H4 (cell line): ENCODE measurements at regions not wholly inside any gene's neighbourhood (a gene's known extent, or its start where the extent isn't known, plus 50 kb on each side); places are given as distances from the start of the nearest gene placed in this dataset.

Source experiments
- DNase-seq: peaks from one replicate; pipeline ENCODE4 v3.0.0-alpha.2; 2015; ENCODE audit warnings: low spot score

GRCh38 chr9:109549386-109549785 lies 51.3 kb upstream of the PTPN3 start:
- DNase-seq, result no peak

GRCh38 chr9:109551651-109552050 lies 53.5 kb upstream of the PTPN3 start:
- no peak for DNase-seq

DNA sequence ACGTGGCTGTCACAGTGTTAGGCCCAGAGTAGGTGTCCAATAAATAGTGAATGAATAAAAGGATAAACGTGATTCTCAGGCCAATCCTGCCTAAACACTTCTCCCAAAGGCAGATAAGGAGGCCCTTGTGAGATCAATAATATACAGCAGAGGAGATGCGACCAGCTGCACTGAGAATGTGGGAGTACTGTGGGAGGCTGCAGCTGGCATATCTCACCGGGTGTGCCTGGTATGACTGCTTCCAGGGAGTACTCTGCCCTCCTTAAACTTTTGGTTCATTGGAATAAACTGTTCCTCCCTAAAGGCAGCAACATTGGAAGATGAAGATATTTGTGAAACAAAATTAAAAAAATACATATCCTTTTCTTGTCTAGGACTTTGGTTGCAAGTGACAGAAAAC lies 57.1 kb upstream of the PTPN3 start:
- DNase-seq, result no peak

DNA sequence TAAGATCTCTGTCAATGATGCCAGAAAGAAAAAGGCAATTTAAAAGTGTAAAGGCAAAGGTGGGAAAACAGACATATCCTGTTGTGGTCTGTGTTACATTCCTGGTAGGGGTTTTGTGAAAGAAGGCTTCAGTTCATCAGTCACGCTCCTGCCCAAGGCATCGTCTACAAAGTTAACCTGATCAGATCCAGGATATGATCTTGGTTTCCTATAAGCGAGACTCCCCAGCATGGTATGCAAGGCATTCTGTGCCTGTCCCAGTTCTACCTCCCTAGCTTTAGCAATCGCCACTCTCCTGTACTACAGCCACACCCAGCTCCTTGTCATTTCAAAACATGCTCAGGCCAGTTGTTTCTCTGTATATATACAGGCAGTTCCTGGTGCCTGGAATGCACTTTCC lies 58.0 kb upstream of the PTPN3 start:
- DNase-seq, result peak; percentile 19

GRCh38 chr9:109556786-109557185 lies 58.7 kb upstream of the PTPN3 start:
- no peak for DNase-seq

DNA sequence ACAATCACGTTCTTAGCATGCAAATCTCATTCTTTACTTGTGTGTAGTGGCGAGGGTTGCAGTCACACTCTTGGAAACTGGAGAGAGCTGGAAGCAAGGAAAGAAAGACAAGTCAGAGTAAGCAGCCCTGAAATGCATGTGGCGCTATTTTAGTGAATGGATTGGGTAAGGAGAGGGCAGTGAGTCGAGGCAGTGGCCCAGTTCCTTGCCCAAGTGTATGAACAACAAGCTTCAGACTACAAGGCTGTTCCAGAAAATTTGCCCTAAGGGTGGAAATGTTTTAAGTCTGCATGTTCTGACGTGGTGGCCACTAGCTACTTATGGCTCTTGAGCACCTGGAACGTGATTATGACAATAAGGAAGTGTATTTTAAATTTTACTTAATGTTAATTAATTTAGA lies 59.4 kb upstream of the PTPN3 start:
- DNase-seq, result no peak

GRCh38 chr9:109558718-109559151 lies 60.6 kb upstream of the PTPN3 start:
- no peak for DNase-seq

- DNase-seq, result no peak
These were observed 62.5 kb upstream of the PTPN3 start for GRCh38 chr9:109560470-109561132.

DNA sequence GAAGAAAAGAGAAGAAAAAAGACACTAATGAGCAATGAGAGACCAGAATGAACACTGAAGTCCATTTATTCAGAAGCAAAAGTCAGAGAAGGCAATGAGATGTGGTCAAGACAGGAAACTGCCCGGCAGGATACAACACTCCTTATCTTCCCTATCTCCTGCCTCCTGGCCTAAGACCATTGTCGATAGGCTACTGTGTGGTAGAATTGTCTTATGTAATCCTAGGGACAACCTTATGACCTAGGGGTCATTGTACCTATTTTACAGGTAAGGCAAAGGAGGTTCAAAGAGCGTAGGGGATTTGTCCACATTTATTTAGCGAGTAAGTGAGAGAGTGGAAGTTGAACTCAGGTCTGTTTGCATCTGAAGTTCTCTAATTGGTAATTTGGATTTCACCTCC lies 63.0 kb upstream of the PTPN3 start:
- no peak for DNase-seq

GRCh38 chr9:109568089-109568488 lies 70.0 kb upstream of the PTPN3 start:
- DNase-seq, result no peak

DNA sequence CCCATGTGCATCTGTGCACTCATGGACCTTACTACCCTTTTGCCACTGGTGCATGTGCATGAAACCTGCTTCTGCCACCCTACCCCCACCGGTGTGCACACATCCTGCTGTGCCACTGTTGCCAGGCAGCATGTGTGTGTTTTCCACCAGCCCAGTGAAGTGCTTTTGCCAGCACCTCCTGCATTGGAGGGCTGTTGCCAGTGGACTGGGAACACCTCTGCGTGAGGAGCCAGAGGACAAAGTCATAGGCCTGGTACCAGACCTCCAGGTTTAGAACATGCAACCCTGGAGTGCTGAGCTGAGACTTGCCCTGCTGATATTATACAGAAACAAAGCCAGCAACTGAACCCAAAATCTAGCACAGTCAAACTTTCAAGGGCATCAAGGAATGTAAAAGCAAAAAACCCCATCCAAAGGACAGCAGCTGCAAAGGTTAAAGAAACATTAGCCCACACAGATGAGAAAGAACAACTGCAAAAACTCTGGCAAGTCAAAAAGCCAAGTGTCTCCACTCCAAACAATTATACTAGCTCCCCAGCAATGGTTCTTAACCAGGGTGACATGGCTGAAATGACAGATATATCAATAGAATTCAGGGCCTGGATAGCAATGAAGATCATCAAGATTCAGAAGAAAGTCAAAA lies 70.6 kb upstream of the PTPN3 start:
- DNase-seq, result no peak

DNA sequence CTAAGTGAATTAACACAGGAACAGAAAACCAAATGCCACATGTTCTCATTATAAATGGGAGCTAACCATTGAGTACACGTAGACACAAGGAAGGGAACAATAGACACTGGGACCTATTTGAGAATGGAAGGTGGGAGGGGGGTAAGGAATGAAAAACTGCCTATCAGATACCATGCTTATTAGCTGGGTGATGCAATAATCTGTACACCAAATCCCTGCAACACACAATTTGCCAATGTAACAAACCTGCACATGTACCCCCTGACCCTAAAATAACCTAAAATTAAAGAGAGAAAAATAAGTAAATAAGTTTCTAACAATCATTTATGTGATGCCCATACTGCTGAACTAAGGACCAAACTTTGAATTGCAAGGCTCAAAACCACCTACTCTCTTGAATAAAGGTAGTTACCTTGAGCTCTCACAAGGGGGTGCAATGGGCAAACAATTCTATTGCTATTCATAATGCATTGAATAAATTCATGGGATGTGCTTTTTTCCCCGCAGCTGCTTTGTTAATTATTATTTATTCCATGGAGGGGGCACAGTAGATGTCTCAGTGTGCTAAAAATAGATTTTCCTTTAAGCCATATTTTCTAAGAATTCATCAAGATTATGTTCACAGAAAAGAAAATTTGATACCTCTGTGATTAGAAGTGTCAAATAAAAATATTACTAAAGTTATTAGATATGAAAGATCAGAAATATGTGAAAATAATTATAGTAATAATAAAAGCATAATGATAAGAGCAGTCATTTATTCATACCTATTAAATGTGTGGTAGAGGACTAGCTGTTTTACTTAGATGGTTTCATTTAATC lies 76.2 kb upstream of the PTPN3 start:
- peak; percentile 62 for DNase-seq

DNA sequence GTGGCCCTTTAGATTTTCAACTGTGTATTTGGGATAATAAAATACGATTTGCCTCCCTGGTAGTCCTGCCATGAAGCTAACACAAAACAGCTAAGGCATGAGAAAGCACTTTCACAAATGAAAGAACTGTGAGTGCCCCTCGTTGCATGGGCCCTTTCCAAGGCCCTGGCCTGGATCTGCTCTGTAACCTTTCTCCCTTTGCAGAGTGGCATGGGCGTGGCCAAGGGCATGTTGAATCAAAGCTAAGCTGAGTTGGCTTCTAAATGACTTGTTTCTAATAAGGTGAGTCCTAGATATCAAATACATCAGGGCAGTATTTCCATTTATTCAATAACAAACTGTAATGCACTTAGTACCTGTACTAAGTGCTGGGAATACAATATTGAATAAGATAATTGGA lies 78.7 kb upstream of the PTPN3 start:
- no peak for DNase-seq

DNA sequence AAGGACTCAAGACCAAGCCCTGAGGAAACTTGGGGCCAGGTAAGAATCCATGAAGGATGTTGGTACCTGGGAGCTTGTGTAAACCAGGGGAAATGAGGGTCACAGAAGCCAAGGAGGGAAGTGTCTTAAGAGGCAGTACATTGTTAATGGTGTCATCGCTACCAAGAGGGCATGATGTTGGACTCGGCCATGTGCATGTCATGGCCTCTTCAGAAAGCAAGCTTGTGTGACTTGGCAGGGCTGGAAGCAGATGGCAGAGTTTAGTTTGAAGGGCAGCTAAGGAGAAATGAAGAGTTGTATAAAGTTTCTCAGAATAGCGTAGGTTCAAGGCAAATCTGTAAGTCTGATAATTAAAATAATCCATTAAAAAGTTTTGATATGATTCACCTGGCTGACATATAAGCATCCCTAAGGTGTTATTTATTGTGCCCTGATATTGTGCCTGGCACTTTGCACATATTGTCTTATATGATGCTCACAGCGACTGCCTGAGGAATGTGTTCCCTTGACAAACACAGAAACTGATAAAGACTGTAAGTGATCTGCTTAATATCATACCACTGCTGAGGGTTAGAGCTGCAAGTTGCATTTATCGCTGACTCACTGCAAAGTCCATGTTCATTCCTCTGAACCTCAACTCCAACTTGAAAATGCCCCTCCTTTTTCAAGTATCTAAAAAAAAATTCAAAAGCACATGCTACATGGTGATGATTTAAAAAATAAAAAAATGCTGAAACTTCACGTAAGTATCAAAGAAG lies 81.3 kb upstream of the PTPN3 start:
- no peak for DNase-seq

GRCh38 chr9:109582386-109582785 lies 84.3 kb upstream of the PTPN3 start:
- no peak for DNase-seq

DNA sequence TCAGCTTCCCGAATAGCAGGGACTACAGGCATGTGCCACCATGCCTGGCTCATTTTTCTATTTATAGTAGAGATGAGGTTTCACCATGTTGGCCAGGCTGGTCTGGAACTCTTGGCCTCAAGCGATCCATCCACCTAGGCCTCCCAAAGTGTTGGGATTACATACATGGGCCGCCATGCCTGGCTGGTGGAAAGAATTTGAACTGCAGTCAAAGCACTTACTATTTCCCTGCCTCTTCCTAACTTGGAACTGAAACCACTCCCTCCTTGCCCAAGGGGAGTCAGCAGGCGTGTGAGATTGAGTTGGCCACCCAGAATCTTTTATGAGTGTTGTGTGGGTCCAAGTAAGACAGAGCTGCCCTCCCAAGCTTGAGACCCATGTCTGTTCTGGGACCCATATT lies 86.1 kb upstream of the PTPN3 start:
- DNase-seq, result no peak

GRCh38 chr9:109585796-109586195 lies 87.7 kb upstream of the PTPN3 start:
- no peak for DNase-seq

DNA sequence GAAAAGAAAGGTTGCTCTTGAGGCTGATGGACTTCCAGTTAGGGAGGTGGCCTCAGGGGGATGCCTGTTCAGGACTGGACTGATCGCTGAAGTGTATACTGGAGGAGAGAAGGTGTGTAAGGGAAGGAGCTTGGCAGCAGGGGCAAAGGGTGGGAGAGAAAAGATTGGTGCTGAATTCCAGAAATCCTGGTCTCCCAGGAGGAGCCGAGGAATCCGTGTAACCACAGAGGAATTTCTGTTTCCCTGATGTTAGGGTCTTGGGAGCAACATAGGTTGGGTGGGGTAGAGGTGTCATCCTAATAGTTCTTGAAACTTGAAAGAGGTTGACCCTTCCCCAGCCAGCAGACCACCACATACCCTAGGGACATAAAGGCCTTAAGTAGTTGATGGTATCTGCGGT lies 88.9 kb upstream of the PTPN3 start:
- DNase-seq, result no peak

- DNase-seq, result no peak
These were observed 90.3 kb upstream of the PTPN3 start for GRCh38 chr9:109588415-109588814.

DNA sequence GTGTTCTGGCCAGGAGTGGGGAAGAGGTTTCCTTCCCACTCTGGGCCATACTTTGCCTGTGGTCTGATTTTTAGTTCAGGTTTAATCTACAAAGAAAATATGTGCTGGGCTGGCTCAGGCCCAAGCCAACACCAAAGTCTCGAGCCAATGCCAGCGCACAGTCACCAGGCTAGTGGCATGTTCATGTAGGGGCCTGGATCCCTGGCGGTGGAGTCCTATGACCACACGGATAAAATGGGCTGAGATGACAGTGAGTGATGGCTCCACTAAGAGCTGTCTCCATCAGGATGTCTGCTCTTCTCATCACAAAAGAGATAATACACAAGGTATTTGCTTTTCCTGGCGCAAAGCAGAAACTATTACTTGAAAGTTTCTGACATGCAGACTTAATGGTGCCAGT lies 92.9 kb upstream of the PTPN3 start:
- DNase-seq, result peak; percentile 21

DNA sequence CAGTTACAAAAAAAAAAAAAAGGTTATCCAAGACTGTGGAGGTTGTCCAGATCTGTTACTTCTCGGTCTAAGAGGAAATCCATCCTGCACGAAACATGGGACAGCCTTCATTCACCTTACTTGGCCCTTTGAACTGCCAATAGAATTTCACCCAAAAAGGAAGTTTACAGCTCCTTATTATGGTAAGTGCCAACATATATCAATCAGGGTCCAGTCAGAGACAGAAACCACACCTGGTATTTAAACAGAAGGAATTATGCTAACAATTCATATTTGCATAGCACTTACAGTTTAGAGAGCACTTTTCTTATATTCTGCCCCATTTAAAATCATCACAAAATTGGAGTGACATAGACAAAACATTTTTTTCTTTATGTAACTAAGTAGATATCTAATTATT lies 93.6 kb upstream of the PTPN3 start:
- no peak for DNase-seq

DNA sequence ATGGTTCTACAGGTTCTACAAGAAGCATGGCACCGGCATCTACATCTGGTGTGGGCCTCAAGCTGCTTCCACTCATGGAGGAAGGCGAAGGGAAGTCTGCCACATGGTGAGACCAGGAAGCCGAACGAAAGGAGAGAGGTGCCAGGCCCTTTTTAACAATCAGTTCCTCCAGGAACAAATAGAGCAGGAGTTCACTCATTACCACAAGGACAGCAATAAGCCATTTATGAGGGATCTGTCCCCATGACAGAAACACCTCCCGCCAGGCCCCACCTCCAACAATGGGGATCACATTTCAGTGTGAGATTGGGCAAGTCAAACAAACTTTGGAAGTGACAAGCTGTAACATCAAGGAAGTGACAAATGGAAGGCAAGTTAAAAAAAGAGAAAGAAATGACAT lies 95.5 kb upstream of the PTPN3 start:
- no peak for DNase-seq
